ENCODE measurements at regions not wholly inside any gene's neighbourhood (a gene's known extent, or its start where the extent isn't known, plus 50 kb on each side); places are given as distances from the start of the nearest gene placed in this dataset.

GRCh38 chr2:235162837-235163197 lies 211.0 kb downstream of the SH3BP4 start:
- TF ChIP-seq CTCF (IDR thresholded peaks at IDR 0.05; ENCODE audit: low read depth, low read length, poor library complexity, severe bottlenecking) (no peak), EZH2phosphoT487 (IDR thresholded peaks at IDR 0.05; ENCODE audit: borderline replicate concordance, low read length) (no peak)

Data from DOHH2 (cell line).